Adrenal gland (tissue), 5 donors: ENCODE measurements at regions not wholly inside any gene's neighbourhood (a gene's known extent, or its start where the extent isn't known, plus 50 kb on each side); places are given as distances from the start of the nearest gene placed in this dataset.

ENCODE experiments used
- POLR2A ChIP-seq, 2 donors: fragments of 450-650 bp; IDR thresholded peaks; one replicate each; pipeline ENCODE4 v1.6.1; 2017; ENCODE audit warnings: antibody characterized with exemption in 2 of 2, mild to moderate bottlenecking in 2 of 2, moderate library complexity in 1 of 2
- TF ChIP-seq, protein P1 (sequence below), 6 experiments: fragments of 450-650 bp in 4 of 6; fragments of 200-600 bp in 2 of 6; sonication (generic) in 1 of 6; IDR thresholded peaks; 1 replicate in 5 of 6; 2 replicates in 1 of 6; pipeline versions ENCODE4 v1.5.1 to v1.8.0; 2016 to 2021; ENCODE audit warnings: antibody characterized with exemption in 6 of 6, mild to moderate bottlenecking in 2 of 6, moderate library complexity in 1 of 6
- donor health status: DM: no; HTN: no; CAD: no.

DNA sequence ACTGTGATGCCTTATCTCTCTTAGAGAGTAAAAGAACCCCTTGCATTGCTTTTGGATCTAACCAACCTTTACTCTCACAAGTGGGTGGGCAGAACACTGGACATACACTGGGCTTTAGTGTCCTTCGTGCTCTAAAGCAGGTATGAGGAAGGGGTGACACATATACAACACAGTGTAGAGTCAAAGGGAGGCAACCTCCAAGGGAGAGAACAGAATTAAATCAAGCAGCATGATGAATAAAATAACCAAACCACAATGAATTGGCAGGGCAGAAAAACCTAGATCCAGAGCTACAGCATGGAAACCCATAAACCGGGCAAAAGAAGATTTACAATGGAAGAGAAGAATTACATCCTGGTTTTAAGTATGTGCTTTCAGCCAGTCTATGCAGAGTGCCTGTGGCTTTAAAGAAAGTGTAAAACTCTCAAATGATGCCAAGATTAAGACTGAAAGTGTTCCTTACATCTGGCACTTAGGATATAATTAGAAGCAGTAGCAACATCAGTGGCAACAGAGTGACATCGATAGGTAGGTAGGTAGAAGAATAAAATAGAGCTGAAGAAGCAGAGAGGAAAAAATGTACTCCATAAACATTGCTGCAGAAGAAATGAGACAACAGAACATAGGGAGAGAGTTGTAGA, 191.7 kb upstream of the ZC3H15 start:
- TF ChIP-seq, protein P1, sequence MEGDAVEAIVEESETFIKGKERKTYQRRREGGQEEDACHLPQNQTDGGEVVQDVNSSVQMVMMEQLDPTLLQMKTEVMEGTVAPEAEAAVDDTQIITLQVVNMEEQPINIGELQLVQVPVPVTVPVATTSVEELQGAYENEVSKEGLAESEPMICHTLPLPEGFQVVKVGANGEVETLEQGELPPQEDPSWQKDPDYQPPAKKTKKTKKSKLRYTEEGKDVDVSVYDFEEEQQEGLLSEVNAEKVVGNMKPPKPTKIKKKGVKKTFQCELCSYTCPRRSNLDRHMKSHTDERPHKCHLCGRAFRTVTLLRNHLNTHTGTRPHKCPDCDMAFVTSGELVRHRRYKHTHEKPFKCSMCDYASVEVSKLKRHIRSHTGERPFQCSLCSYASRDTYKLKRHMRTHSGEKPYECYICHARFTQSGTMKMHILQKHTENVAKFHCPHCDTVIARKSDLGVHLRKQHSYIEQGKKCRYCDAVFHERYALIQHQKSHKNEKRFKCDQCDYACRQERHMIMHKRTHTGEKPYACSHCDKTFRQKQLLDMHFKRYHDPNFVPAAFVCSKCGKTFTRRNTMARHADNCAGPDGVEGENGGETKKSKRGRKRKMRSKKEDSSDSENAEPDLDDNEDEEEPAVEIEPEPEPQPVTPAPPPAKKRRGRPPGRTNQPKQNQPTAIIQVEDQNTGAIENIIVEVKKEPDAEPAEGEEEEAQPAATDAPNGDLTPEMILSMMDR (IDR thresholded peaks at IDR 0.05): no peak
- no peak for TF ChIP-seq POLR2A (IDR thresholded peaks at IDR 0.05)
